WTC11 (cell line): ENCODE measurements at regions not wholly inside any gene's neighbourhood (a gene's known extent, or its start where the extent isn't known, plus 50 kb on each side); places are given as distances from the start of the nearest gene placed in this dataset.

Experiments
- ATAC-seq: fragments of 200-7000 bp; cut with Tn5 transposase; 2 replicates; pipeline ENCODE4 v1.10.0; 2021; ENCODE audit warnings: mild to moderate bottlenecking, moderate library complexity
- CTCF ChIA-PET: fragments of 300-600 bp; sonication (Branson Sonifier 250); formaldehyde crosslinking; loops from one replicate; lab custom pipeline; 2021; ENCODE audit warnings: antibody characterized with exemption; lab: Charles Lee
- POLR2A ChIA-PET: fragments of 350-600 bp; sonication (Branson Sonifier 250); formaldehyde crosslinking; loops from one replicate; lab custom pipeline; 2021; ENCODE audit warnings: antibody characterized with exemption; lab: Charles Lee
- DNase-seq: peaks from one replicate; pipeline ENCODE4 v3.0.0; 2021; ENCODE audit warnings: low spot score
- H3K27ac Mint-ChIP-seq: 2 replicates; pipeline ENCODE4 v1.8.0; 2021; ENCODE audit warnings: mixed read lengths
- H3K27me3 Mint-ChIP-seq: 2 replicates; pipeline ENCODE4 v1.8.0; 2021; ENCODE audit warnings: low read depth, mild to moderate bottlenecking, moderate library complexity, mixed read lengths
- H3K36me3 Mint-ChIP-seq: 2 replicates; pipeline ENCODE4 v1.8.0; 2021; ENCODE audit warnings: mixed read lengths
- H3K4me1 Mint-ChIP-seq: 2 replicates; pipeline ENCODE4 v1.8.0; 2022; ENCODE audit warnings: mixed read lengths
- H3K4me3 Mint-ChIP-seq: 2 replicates; pipeline ENCODE4 v1.8.0; 2021; ENCODE audit warnings: mild to moderate bottlenecking, moderate library complexity, mixed read lengths
- H3K9me3 Mint-ChIP-seq: 2 replicates; pipeline ENCODE4 v1.8.0; 2021; ENCODE audit warnings: mixed read lengths
- ATF1 ChIP-seq: sonication (generic); formaldehyde crosslinking; IDR thresholded peaks from 2 replicates; pipeline ENCODE4 v1.8.1; 2023; ENCODE audit warnings: mild to moderate bottlenecking, moderate library complexity, missing genetic modification reagents
- CREM ChIP-seq: sonication (generic); formaldehyde crosslinking; IDR thresholded peaks from 2 replicates; pipeline ENCODE4 v1.8.1; 2022; ENCODE audit warnings: mild to moderate bottlenecking, missing genetic modification reagents, moderate library complexity
- FOXJ3 ChIP-seq: sonication (generic); formaldehyde crosslinking; IDR thresholded peaks from 2 replicates; pipeline ENCODE4 v1.9.0; 2021; ENCODE audit warnings: missing genetic modification reagents, mild to moderate bottlenecking, borderline replicate concordance
- FOXK1 ChIP-seq: sonication (generic); formaldehyde crosslinking; IDR thresholded peaks from 2 replicates; pipeline ENCODE4 v1.8.0; 2022; ENCODE audit warnings: mild to moderate bottlenecking, moderate library complexity, missing genetic modification reagents
- NR2C2 ChIP-seq: sonication (generic); formaldehyde crosslinking; IDR thresholded peaks from 2 replicates; pipeline ENCODE4 v1.8.0; 2022; ENCODE audit warnings: mild to moderate bottlenecking, missing genetic modification reagents
- TEAD4 ChIP-seq: sonication (generic); formaldehyde crosslinking; IDR thresholded peaks from 2 replicates; pipeline ENCODE4 v1.8.0; 2022; ENCODE audit warnings: mild to moderate bottlenecking, missing genetic modification reagents
- TP53 ChIP-seq: sonication (generic); formaldehyde crosslinking; IDR thresholded peaks from 2 replicates; pipeline ENCODE4 v1.8.1; 2023; ENCODE audit warnings: mild to moderate bottlenecking, missing genetic modification reagents
- ZBTB21 ChIP-seq: sonication (generic); formaldehyde crosslinking; IDR thresholded peaks from 2 replicates; pipeline ENCODE4 v1.8.1; 2023; ENCODE audit warnings: mild to moderate bottlenecking, missing genetic modification reagents, borderline replicate concordance
- ZNF138 ChIP-seq: sonication (generic); formaldehyde crosslinking; conservative IDR thresholded peaks from 2 replicates; pipeline ENCODE4 v1.8.1; 2022; ENCODE audit warnings: mild to moderate bottlenecking, moderate library complexity, missing genetic modification reagents
- ZNF317 ChIP-seq: sonication (generic); formaldehyde crosslinking; IDR thresholded peaks from 2 replicates; pipeline ENCODE4 v1.8.1; 2023; ENCODE audit warnings: low read depth, mild to moderate bottlenecking, moderate library complexity, missing genetic modification reagents, borderline replicate concordance
- ZNF671 ChIP-seq: fragments of 250-450 bp; sonication (Bioruptor Pico); IDR thresholded peaks from 2 replicates; pipeline ENCODE4 v1.8.0; 2021; ENCODE audit warnings: mild to moderate bottlenecking
- TF ChIP-seq, protein P1 (sequence below): sonication (generic); formaldehyde crosslinking; IDR thresholded peaks from 2 replicates; pipeline ENCODE4 v1.8.0; 2023; ENCODE audit warnings: missing genetic modification reagents
- TF ChIP-seq, protein P2 (sequence below): sonication (generic); formaldehyde crosslinking; IDR thresholded peaks from 2 replicates; pipeline ENCODE4 v1.8.0; 2023; ENCODE audit warnings: mild to moderate bottlenecking, missing genetic modification reagents
- TF ChIP-seq, protein P3 (sequence below): sonication (generic); formaldehyde crosslinking; IDR thresholded peaks from 2 replicates; pipeline ENCODE4 v1.8.1; 2023; ENCODE audit warnings: mild to moderate bottlenecking, missing genetic modification reagents, borderline replicate concordance
- TF ChIP-seq, protein P4 (sequence below): fragments of 250-450 bp; sonication (Bioruptor Pico); IDR thresholded peaks from 2 replicates; pipeline ENCODE4 v1.9.0; 2021; ENCODE audit warnings: mild to moderate bottlenecking
- TF ChIP-seq, protein P5 (sequence below): sonication (generic); formaldehyde crosslinking; IDR thresholded peaks from 2 replicates; pipeline ENCODE4 v1.8.0; 2022; ENCODE audit warnings: mild to moderate bottlenecking, missing genetic modification reagents
- TF ChIP-seq, protein P6 (sequence below): sonication (generic); formaldehyde crosslinking; conservative IDR thresholded peaks from 2 replicates; pipeline ENCODE4 v1.8.1; 2022; ENCODE audit warnings: mild to moderate bottlenecking, missing genetic modification reagents
- TF ChIP-seq, protein P7 (sequence below): fragments of 200-600 bp; IDR thresholded peaks from 2 replicates; pipeline ENCODE4 v1.8.0; 2022; ENCODE audit warnings: antibody characterized with exemption
- TF ChIP-seq, protein P8 (sequence below): fragments of 250-450 bp; sonication (Bioruptor Pico); IDR thresholded peaks from 2 replicates; pipeline ENCODE4 v1.9.0; 2021; ENCODE audit warnings: mild to moderate bottlenecking

DNA sequence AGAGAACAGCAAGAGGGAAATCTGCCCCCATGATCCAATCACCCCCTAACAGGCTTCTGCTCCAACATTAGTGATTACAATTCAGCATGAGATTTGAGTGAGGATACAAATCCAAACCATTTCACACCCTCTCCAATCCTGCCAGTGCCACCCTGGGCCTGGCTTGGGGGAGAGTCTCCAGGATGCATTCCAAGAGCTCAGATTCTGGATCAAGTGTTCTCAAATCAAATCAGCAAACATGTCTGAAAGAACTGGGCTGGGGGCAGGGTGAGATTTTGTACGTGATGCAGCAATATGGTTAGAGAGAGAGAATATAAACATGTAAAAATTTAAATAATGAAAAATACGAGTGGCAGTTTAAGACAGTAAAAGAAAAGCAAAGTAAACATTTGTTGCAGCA is 2100.9 kb upstream of the CELF4 start:
- ATAC-seq = no peak

More for the DNA sequence above, 2100.9 kb upstream of the CELF4 start:
- H3K4me1 Mint-ChIP-seq = no peaks in the 10 kb centered on the region
- no peaks in the 10 kb centered on the region for H3K36me3 Mint-ChIP-seq
- H3K27ac Mint-ChIP-seq = no peak overlapping the region; the same call in 1 of the 2 replicates
- TF ChIP-seq, protein P1, sequence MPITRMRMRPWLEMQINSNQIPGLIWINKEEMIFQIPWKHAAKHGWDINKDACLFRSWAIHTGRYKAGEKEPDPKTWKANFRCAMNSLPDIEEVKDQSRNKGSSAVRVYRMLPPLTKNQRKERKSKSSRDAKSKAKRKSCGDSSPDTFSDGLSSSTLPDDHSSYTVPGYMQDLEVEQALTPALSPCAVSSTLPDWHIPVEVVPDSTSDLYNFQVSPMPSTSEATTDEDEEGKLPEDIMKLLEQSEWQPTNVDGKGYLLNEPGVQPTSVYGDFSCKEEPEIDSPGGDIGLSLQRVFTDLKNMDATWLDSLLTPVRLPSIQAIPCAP (CRISPR knock-in tag) = no peak
- TF ChIP-seq CREM (CRISPR knock-in tag) (no peak), ZNF671 (CRISPR knock-in tag) (no peak), TEAD4 (CRISPR knock-in tag) (no peak), ZNF317 (no peak), NR2C2 (CRISPR knock-in tag) (no peak), FOXK1 (CRISPR knock-in tag) (no peak), ZNF138 (CRISPR knock-in tag) (no peak), TP53 (CRISPR knock-in tag) (no peak), ATF1 (CRISPR knock-in tag) (no peak), FOXJ3 (CRISPR knock-in tag) (no peak), ZBTB21 (CRISPR knock-in tag) (no peak)
- TF ChIP-seq, protein P2, sequence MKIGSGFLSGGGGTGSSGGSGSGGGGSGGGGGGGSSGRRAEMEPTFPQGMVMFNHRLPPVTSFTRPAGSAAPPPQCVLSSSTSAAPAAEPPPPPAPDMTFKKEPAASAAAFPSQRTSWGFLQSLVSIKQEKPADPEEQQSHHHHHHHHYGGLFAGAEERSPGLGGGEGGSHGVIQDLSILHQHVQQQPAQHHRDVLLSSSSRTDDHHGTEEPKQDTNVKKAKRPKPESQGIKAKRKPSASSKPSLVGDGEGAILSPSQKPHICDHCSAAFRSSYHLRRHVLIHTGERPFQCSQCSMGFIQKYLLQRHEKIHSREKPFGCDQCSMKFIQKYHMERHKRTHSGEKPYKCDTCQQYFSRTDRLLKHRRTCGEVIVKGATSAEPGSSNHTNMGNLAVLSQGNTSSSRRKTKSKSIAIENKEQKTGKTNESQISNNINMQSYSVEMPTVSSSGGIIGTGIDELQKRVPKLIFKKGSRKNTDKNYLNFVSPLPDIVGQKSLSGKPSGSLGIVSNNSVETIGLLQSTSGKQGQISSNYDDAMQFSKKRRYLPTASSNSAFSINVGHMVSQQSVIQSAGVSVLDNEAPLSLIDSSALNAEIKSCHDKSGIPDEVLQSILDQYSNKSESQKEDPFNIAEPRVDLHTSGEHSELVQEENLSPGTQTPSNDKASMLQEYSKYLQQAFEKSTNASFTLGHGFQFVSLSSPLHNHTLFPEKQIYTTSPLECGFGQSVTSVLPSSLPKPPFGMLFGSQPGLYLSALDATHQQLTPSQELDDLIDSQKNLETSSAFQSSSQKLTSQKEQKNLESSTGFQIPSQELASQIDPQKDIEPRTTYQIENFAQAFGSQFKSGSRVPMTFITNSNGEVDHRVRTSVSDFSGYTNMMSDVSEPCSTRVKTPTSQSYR = no peak
- TF ChIP-seq, protein P3, sequence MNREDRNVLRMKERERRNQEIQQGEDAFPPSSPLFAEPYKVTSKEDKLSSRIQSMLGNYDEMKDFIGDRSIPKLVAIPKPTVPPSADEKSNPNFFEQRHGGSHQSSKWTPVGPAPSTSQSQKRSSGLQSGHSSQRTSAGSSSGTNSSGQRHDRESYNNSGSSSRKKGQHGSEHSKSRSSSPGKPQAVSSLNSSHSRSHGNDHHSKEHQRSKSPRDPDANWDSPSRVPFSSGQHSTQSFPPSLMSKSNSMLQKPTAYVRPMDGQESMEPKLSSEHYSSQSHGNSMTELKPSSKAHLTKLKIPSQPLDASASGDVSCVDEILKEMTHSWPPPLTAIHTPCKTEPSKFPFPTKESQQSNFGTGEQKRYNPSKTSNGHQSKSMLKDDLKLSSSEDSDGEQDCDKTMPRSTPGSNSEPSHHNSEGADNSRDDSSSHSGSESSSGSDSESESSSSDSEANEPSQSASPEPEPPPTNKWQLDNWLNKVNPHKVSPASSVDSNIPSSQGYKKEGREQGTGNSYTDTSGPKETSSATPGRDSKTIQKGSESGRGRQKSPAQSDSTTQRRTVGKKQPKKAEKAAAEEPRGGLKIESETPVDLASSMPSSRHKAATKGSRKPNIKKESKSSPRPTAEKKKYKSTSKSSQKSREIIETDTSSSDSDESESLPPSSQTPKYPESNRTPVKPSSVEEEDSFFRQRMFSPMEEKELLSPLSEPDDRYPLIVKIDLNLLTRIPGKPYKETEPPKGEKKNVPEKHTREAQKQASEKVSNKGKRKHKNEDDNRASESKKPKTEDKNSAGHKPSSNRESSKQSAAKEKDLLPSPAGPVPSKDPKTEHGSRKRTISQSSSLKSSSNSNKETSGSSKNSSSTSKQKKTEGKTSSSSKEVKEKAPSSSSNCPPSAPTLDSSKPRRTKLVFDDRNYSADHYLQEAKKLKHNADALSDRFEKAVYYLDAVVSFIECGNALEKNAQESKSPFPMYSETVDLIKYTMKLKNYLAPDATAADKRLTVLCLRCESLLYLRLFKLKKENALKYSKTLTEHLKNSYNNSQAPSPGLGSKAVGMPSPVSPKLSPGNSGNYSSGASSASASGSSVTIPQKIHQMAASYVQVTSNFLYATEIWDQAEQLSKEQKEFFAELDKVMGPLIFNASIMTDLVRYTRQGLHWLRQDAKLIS = no peak
- TF ChIP-seq, protein P4, sequence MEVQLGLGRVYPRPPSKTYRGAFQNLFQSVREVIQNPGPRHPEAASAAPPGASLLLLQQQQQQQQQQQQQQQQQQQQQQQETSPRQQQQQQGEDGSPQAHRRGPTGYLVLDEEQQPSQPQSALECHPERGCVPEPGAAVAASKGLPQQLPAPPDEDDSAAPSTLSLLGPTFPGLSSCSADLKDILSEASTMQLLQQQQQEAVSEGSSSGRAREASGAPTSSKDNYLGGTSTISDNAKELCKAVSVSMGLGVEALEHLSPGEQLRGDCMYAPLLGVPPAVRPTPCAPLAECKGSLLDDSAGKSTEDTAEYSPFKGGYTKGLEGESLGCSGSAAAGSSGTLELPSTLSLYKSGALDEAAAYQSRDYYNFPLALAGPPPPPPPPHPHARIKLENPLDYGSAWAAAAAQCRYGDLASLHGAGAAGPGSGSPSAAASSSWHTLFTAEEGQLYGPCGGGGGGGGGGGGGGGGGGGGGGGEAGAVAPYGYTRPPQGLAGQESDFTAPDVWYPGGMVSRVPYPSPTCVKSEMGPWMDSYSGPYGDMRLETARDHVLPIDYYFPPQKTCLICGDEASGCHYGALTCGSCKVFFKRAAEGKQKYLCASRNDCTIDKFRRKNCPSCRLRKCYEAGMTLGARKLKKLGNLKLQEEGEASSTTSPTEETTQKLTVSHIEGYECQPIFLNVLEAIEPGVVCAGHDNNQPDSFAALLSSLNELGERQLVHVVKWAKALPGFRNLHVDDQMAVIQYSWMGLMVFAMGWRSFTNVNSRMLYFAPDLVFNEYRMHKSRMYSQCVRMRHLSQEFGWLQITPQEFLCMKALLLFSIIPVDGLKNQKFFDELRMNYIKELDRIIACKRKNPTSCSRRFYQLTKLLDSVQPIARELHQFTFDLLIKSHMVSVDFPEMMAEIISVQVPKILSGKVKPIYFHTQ = no peak
- TF ChIP-seq, protein P5, sequence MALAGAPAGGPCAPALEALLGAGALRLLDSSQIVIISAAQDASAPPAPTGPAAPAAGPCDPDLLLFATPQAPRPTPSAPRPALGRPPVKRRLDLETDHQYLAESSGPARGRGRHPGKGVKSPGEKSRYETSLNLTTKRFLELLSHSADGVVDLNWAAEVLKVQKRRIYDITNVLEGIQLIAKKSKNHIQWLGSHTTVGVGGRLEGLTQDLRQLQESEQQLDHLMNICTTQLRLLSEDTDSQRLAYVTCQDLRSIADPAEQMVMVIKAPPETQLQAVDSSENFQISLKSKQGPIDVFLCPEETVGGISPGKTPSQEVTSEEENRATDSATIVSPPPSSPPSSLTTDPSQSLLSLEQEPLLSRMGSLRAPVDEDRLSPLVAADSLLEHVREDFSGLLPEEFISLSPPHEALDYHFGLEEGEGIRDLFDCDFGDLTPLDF = no peak
- TF ChIP-seq, protein P6, sequence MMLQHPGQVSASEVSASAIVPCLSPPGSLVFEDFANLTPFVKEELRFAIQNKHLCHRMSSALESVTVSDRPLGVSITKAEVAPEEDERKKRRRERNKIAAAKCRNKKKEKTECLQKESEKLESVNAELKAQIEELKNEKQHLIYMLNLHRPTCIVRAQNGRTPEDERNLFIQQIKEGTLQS = no peak
- TF ChIP-seq, protein P7, sequence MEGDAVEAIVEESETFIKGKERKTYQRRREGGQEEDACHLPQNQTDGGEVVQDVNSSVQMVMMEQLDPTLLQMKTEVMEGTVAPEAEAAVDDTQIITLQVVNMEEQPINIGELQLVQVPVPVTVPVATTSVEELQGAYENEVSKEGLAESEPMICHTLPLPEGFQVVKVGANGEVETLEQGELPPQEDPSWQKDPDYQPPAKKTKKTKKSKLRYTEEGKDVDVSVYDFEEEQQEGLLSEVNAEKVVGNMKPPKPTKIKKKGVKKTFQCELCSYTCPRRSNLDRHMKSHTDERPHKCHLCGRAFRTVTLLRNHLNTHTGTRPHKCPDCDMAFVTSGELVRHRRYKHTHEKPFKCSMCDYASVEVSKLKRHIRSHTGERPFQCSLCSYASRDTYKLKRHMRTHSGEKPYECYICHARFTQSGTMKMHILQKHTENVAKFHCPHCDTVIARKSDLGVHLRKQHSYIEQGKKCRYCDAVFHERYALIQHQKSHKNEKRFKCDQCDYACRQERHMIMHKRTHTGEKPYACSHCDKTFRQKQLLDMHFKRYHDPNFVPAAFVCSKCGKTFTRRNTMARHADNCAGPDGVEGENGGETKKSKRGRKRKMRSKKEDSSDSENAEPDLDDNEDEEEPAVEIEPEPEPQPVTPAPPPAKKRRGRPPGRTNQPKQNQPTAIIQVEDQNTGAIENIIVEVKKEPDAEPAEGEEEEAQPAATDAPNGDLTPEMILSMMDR = no peak
- TF ChIP-seq, protein P8, sequence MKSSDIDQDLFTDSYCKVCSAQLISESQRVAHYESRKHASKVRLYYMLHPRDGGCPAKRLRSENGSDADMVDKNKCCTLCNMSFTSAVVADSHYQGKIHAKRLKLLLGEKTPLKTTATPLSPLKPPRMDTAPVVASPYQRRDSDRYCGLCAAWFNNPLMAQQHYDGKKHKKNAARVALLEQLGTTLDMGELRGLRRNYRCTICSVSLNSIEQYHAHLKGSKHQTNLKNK (CRISPR knock-in tag) = no peak
- DNase-seq = no peak
- ChIA-PET POLR2A (no interaction called here), CTCF (no interaction called here)
- H3K9me3 Mint-ChIP-seq = no peaks in the 10 kb centered on the region
- no peaks in the 10 kb centered on the region for H3K27me3 Mint-ChIP-seq
- no peak overlapping the region for H3K4me3 Mint-ChIP-seq
